ENCODE measurements at regions not wholly inside any gene's neighbourhood (a gene's known extent, or its start where the extent isn't known, plus 50 kb on each side); places are given as distances from the start of the nearest gene placed in this dataset.

DNA sequence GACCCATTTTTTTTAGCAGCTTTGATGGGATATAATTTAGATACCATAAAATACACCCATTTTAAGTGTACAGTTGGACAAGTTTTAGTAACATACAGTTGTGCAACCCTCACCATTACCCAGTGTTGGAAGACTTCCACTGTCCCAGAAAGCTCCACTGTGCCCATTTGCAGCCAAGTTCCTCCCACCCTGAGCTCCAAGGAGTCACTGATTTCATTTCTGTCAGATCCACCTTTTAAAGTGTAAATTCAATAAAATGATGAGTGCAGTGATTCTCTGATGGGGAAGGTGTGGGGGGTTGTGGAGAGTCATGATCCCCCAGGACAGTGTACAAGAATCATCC, 93.2 kb upstream of the IGF1R start:
- TF ChIP-seq, protein P1, sequence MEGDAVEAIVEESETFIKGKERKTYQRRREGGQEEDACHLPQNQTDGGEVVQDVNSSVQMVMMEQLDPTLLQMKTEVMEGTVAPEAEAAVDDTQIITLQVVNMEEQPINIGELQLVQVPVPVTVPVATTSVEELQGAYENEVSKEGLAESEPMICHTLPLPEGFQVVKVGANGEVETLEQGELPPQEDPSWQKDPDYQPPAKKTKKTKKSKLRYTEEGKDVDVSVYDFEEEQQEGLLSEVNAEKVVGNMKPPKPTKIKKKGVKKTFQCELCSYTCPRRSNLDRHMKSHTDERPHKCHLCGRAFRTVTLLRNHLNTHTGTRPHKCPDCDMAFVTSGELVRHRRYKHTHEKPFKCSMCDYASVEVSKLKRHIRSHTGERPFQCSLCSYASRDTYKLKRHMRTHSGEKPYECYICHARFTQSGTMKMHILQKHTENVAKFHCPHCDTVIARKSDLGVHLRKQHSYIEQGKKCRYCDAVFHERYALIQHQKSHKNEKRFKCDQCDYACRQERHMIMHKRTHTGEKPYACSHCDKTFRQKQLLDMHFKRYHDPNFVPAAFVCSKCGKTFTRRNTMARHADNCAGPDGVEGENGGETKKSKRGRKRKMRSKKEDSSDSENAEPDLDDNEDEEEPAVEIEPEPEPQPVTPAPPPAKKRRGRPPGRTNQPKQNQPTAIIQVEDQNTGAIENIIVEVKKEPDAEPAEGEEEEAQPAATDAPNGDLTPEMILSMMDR (IDR thresholded peaks at IDR 0.05) = no peak
- TF ChIP-seq SMAD3 (CRISPR knock-in tag; IDR thresholded peaks at IDR 0.05; ENCODE audit: borderline replicate concordance) = no peak

All from WTC11 (cell line).